Hematopoietic multipotent progenitor cell treated with erythropoietin and hydrocortisone succinate and interleukin-3 and kit ligand, for 4 days (in vitro differentiated cells): ENCODE measurements at regions not wholly inside any gene's neighbourhood (a gene's known extent, or its start where the extent isn't known, plus 50 kb on each side); places are given as distances from the start of the nearest gene placed in this dataset.

ENCODE experiments used
- DNase-seq: peaks from one replicate; pipeline ENCODE4 v3.0.0-alpha.2; 2015

DNA sequence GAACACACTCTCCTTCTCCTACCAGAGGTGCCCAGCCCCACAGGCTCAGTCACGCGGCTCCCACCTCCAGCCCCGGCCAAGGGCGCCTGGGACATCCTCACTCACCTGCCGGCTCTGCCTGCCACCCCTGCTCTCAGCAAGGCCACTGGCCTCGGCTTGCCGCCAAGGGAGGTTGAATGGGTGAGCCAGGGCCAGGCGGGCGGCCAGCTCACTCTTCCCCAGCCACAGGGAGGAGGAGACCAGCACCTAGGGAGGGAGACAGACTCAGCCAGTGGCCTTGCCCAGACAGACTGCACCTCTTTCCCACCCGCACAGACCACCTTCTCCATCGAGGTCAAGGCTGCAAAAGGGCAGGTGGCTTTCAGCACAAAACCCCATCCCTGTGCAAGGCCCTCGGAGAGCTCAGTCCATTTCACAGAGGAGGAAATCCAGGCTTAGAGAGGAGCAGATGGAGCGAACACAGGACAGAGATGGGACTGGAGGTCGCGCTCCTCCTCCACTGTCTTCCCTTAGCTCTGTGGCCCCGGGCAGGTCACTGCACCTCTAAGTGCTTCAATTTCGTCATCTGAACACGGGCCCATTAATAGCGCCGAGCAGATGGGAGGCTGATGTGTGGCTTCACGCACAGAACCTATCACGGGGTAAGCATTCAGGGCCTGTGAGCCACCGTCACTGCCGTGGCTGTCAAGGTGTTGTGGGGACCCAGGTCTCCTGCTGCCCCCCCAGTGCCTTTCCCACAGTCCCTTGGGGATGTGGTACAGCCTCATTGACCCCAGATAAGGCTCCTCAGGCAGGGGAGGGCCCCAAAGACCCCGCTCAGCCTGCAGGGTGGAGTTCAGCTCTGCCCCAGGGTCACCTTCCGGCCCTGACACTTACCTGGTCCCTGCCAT is 56.1 kb downstream of the RMI2 start:
- DNase-seq = no peak

DNA sequence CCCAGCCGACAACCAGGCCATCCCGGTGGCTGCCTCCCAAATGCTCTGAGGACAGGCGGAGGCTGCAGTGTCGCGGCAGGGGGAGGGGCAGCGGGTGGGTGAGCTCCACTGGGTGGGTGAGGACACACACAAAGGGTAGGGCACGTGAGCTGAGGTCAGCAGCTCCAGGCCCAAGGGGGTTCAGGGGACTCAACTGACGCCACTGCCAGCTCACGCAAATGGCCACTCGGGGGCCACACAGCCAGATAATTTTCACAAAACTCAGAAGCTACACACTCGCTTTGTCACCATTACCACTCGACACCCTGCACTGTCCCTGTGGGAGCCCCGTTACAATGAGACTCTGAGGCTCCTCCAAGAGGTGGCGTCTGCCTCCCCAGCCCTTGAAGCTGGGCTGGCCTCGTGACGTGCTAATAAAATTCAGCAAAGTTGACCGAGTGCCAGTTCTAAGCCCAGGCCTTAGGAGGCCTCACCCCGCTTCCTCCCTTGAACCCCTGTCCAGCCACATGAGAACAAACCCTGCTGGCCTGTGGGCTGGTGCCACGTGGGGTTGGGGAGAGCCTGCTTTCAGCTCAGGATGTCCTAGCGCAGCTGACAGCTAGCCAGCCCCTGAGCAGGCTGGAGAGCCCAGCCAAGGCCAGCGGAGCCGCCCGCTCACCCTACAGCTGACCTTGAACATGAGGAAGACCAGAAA is 56.9 kb downstream of the RMI2 start:
- DNase-seq = no peak

DNA sequence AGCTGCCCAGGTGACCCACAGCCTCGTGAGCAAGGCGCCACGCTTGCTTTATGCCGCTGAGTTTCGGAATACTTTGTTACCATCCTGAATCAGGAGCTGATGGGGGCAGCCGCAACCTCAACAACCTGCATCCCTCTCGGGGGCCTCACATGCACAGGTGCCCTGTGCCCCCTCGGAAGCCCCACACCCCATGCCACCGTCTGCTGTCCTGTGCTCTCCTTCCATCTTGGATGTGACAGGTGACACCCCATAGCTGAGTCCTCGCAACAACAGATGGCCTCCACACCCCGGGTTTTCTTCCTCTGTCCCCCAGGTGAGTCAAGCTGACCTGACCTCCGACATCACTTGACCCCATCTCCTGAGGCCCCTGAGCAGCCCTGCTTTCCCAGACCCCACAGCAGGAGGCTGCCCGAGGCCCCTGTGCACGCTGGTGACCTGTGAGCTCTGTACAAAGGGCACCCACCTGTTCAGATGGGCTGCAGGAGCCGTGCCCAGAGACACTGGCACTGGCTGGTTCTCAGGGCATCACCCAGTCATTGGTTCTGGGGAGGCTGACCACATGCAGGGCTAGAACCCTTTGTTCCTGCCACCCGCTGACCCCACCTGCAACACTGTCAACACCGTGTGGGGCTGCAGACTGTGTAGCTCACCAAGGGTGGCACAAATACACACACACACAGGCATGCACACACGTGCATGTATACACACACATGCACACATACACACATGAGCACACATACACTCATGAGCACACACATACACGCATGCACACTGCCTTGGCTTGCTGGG is 57.7 kb downstream of the RMI2 start:
- DNase-seq = no peak

DNA sequence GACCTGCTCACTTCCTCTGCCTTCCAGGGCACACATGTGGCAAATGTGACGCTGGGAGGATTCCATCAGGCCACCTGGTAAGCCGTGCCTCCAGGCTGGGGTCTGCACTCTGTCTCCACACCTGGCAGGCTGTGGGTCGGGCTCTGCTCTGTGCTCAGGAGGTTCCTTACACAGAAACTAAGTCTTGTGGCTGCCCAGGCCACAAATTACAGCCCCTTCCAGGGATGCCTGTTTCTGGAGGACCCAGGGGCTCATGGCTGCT is 58.2 kb downstream of the RMI2 start:
- no peak for DNase-seq

DNA sequence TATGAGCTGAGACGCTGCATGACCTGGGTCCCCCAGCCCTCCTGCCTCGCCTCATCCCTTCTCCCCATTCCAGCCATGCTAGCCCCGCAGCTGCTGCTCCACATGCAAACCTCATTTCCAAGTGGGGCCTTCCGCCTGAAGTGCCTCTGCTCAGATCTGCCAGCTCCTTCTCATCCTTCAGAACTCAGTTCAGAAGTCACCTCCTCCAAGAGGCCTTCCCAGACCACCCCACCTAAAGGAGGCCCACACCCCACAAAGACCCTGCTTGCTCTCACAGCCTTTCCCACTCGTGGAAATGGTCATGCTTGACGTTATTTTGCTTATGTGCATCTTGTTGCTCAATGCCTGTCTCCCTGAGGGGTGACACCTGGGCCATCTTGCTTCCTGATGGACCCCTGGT is 58.7 kb downstream of the RMI2 start:
- DNase-seq = no peak

DNA sequence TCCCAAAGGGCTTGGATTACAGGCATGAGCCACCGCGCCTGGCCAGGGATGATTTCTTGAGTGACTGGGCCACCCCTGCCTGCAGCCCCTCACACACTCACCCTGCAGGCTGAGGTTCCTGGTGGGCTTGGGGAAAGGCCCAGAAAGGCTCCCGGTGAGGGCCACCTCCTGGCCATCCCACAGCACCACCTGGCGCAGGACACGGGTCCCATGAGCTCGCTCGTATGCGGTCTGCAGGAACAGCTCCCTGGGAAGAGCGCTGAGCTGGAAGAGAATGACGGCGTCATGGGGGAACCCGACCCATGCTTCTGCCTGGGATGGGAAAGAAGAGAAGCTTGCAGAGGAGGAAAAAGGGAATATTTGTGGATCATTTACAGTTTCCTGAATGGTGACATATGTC is 59.3 kb downstream of the RMI2 start:
- DNase-seq = no peak

DNA sequence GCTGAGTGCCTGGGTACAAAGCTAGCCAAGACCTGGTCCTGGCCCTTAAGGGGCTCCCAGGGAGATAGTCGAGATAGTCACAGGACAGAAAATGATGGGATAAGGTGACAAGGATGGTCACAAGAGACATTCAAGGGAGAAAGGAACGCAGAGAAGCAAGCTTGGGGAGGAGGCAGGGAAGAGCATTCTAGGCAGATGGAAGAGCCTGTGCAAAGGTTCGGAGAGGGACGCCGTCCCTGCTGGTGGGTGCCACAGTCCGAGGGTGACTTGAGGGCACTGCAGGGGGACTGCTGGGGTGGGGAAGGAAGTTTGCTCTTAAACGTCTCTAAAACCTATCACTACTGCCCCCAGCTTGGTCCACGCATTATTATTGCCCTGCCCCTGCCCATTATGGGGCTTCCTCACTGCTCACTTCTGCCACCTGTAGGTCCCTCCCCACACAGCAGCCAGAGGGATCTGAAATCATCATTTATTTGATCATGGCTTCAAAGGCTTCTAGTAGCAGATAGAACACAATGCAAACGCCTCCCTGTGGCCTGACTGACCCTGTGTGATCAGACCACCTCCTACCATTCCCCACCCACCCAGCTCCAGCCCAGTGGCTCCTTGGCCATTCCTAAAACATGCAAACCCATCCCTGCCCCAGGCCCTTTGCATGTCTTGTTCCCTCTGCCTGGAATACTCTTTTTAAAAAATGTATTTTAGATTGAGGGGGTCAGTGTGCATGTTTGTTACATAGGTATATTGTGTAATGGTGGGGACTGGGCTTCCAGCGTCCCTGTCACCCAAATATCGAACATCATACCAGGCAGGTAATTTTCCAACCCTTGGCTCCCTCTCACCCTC is 60.3 kb downstream of the RMI2 start:
- peak; percentile 74 for DNase-seq

DNA sequence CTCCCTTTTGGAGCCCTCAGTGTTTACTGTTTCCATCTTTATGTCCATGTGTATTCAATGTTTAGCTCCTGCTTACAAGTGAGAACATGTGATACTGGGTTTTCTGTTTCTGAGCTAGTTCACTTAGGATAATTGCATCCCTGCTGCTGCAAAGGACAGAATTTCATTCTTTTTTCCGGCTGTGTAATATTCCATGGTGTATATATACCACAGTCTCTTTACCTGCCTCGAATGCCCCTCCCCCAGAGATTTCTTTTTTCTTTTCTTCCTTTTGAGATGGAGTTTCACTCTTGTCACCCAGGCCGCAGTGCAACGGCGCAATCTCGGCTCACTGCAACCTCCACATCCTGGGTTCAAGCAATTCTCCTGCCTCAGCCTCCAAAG is 60.9 kb downstream of the RMI2 start:
- no peak for DNase-seq

DNA sequence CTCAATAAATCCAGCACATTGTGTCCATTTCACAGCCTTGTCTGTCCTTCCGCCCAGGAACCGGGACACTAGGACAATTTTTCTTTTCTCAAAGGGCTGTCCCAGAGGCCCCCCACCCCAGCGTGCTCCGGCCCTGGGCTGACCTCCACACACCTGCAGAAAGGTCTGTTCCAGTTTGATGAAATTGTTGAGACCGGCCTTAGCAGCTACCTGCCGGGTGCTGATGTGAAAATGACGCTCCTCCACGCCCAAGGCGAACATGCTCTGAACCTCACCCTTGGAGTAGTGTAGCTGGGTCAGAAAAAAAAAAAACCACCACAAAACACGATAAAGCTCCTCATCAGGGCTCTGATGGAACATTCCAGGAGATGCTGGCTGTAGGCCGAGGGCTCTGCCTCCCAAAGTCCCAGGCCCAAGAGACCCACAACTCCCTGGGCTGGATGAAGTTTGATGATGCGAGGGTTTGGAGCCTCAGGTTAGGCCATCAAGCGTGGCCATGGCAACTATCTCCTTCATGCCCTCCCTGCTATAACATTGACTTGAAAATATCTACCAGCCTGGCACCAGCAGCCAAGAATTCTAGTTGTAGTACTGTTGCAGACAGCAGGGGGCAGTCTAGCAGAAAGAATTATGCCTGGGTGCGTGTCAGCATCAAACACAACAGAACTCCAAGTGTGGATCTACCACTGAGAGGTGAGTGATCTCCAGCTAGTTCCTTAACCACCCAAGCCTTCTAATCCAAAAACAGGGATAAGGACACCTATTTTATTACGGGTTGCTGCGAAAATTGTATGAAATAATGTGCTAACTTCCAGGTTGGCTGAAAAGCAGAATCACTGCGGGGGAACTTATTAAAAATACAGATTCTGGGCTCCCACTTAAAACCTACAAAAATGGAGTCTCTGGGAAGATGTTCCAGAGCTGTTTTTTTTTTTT is 62.1 kb downstream of the RMI2 start:
- peak; percentile 84 for DNase-seq

DNA sequence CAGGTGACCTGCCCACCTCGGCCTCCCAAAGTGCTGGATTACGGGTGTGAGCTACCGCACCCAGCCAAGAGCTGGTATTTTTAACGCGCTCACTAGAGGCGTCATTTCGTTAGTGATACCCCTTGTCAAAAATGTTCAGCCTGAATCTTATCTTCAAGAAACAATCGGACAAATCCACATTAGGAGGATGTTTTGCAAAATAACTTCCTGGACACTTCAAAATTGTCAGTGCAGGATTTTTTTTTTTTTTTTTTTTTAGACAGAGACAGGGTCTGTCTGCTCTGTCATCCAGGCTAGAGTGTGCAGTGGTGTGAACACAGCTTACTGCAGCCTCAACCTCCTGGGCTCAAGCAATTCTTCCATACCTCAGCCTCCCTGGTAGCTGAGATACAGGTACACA is 63.0 kb downstream of the RMI2 start:
- peak; percentile 74 for DNase-seq

DNA sequence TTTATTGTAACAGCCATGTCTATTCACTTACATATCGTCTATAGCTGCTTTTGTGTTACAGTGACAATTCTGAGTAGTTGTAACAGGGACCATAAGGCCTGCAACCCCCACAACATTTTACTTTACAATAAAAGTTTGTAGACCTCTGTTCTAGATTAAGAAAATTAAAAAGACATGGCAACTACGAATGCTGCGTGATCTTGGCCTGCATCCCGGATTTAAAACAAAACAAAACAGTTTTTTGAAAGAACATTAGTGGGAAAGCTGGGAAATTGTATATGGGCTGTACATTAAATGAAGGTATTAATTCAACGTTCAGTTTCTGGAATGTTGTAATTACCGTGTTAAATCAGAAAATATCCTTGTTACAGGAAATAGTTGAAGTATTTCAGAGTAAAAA is 64.1 kb downstream of the RMI2 start:
- no peak for DNase-seq

DNA sequence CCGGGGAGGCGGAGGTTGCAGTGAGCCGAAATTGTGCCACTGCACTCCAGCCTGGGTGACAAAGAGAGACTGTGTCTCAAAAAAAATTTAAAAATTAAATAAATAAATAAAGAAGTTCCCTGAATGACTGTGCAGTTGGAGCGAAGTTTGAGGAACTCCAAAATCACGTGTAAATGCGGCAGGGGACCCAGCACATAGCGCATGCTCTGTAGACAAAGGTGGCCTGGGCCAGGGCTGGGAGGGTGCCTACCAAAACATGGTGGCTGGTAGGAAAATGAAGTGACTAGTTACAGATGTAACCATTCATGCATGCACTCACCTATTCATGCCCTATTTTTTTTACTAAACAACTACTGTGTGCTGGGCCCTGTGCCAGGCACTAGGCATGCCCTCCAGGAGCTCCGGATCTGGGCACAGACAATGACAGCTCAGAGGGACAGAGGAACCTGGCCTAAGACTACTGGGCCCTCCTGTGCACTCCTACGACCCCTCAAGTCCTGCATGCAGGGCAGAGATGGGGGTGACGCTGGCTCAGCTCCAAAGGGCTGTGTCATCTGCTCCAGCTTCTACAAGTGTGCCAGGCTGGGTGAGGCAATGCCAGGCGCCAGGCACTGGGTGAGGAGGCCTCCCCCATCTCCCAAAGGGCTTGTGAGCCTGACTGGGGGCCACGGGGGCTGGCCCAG is 65.3 kb downstream of the RMI2 start:
- DNase-seq = peak; percentile 77

DNA sequence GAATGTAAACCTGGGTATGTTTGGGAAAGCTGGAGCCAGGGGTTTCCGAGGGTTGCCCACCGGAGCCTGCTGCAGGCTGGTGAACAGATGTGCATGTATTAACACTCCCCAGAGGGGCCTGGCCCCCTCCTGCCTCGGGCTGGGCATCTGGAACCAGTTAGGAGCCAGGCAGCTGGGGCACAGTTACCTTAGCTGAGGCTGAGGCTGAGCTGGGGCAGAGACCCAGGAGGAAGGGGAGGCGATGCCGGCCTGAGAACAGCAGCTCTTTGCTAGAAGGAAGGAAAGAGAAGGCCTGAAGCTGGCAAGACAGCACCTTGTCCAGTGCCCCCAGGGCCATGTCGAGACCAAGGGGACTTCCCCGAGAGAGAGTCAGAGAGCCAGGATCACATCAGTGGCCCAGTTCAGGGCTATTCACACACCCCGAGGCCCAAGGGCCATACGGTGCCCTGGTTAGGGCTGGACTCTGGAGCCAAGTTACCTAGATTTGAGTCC is 65.8 kb downstream of the RMI2 start:
- DNase-seq = no peak

DNA sequence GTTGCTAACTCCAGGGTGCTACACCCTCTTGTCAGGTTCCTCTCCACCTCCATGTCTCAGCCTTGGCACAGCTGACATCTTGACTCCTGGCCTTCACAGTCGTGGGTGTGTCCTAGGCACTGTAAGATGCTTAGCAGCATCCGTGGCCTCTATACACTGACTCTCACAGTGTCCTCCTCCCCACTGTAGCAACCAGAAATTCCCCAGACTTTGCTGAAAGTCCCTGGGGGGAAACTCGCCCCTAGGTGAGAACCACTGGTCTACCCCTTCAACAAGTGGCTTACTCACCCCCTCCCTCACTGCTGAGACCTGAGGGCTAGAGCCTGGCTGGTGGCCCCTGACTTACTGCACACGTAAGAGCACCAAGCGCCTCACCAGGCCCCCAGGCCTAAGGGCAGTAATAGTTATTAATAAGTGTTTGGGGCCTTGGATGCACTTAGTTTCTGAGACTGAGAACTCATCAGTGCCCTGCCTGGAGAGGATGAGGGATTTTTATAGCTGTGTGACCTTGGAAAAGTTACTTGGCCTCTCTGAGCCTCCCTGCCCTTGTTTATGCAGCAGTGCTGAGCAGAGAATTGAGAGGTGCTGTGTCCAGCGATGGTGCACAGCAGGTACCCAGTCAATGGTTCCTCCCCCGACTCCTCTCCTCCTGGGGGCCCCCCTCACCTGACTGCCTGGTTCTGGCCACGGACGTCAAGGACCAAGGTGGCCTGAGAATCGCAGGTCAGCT is 67.1 kb downstream of the RMI2 start:
- DNase-seq = no peak

DNA sequence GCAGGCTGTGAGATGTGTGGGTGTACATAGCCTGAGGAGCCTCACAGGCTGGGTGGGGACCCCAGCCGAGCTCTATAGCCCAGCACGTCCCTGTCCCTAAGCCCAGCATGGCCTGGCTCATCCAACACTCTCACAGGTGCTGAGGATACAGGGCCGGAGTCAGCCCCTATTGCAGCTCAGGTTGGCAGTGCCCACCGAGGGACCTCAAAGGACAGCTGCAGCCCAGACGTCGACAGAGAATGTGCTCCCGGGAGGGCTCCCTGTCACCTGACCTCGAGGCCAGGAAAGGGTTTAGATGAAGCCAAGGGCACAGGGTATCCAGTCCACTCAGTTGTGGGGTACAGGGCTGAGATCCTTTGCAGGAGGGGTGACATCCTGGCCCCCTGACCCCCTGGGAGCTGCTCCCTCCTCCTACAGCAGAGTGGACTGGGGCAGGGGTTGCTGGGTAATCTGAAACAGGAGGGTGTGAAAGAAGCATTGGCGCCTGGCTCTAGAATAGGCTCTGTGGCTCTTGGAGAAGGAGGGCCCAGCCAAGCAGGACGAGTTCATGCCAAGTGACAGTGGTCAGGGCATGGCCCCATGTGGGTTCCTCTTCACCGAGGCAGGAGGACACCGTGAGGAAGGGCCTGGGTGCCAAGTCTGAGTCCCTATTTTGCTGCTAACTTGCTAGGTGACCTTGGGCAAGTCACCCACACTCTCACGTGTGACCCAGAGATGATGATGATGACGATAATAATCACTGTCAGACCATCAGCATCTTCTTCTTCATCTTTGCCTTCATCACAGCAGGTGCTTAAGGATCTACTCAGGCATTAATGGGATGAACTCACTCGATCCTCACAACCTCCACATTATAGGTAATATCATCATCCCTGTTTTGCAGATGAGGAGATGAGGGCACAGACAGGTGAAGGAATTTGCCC is 68.0 kb downstream of the RMI2 start:
- no peak for DNase-seq

DNA sequence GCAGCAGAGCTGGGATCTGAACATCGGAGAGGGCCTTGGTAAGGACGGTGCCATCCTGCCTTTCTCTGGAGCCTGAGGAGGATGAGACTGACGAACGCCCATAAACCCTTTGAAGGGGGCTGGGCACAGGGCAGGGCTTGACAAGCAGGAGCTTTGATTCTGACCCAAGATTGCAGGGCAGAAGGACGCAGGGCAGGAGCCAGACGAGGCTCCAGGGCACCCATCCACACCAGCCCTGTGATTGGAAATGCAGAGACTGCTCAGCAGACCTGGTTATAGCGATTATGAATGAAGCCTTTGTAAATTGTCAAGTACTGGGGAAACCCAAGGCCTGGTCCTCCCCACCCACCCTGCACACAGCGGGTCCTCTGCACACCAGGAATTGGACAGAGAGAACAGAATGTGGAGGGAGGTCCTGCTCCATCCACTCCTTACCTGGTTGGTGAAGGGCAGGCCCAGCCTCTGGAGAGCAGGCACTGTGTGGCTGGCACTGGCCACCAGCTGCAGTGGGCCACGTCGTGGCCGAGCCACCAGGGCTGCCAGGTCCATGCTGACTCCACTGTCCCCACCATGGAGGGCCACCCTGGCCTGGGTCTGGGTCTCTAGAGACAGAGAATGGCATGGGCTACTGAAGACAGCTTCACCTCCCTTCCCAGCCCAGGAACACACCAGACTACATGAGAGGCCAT is 68.8 kb downstream of the RMI2 start:
- DNase-seq = no peak

DNA sequence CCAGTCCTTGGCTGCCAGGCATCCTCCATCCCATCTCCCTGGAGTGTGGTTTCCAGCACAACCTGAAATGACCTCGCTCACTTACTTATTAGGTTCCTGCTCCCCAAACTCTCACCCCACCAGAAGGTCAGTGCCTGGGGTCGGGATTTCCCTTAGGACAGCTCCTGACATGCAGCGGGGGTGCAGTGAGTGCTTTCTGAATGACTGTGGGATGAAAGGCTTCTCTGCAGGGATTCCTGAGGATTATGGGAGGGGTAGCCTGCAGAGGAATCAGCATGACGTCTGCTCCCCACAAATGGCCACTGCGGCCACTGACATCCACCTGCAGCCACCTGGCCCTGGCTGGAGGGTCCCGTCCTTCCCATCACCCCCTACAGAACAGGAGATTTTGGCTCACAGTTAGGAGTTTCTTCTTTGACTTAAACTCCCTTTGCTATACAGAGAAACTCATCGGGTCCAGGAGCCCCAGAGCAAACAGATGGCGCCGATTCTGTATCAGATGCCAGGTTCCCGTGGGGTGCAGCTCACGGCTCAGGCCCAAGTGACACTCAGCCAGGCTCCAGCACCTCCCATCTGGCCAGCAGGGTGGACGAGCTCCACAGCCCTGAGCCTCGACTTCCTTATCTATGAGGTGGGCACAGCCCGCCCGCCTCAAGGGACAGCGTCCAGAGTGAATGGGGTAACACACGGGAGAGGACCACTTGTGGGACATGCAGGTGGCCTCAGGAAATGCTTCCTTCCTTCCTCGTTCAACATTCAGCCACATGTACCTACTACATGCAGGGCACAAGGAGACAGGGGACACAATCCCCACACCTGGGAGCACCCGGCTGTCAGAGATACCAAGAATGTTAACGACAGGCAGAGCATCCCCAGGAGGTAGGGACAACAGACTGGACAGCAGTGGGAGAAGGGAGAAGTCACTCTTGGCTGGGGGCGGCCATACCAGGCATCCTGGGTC is 69.8 kb downstream of the RMI2 start:
- no peak for DNase-seq
